HUDEP-2 (cell line): ENCODE measurements at regions not wholly inside any gene's neighbourhood (a gene's known extent, or its start where the extent isn't known, plus 50 kb on each side); places are given as distances from the start of the nearest gene placed in this dataset.

Experiments used
- DNase-seq, 76 experiments: peaks; one replicate each; lab custom pipeline; 2025; ENCODE audit not compliant: unreplicated experiment in 76 of 76; lab: John Stamatoyannopoulos, UW

- DNase-seq = no peak
Observed at GRCh38 chr3:194738254-194739093, 52.8 kb downstream of the FAM43A start.

GRCh38 chr3:194739498-194740284, 54.0 kb downstream of the FAM43A start:
- no peak for DNase-seq

DNA sequence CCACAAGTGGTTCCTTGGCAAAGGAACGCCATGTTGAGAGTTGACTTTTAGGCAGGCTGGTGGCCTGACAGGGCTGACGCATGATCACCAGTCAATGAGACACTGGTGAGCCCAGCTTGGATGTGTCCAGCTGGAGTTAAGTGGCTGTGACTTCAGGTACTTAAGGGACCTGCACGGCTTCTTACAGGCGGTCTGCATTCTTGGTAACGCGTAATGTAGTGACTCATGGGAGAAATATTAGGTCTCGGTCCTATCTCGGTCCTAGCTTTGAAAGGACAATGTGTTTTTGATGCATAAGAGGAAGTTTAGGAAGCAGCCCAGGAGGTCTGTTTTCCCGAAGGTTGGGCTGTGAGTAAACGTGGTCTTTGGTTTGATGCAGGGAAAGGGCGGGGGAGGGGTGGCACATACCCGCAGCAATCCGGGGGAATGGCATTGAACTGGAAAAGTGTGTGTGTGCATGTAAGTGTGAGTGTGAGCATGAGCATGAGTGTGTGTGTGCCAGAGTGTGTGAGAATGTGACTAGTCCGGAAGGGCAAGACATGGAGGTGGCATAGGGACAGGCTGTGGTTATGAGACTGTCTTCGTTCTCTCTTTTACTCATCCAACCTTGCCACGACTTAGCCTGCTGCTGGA, 55.3 kb downstream of the FAM43A start:
- no peak for DNase-seq

DNA sequence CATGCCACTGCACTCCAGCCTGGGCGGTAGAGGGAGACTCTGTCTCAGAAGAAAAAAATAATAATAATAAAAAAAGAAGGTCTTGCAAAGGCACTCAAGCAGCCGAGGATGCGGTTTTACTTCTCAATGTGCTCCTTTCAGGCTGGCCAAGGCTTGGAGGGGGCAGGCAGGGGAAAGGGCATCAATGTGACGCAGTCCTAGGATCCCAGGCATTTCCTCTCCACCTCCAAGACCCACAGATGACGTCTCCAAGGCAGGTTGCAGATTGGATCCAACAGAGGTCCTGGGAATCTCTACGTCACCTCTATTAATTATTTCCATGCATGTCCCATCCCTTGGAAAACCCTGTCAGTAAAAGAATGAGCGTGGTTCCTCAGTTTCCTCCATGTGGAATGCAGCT, 56.2 kb downstream of the FAM43A start:
- no peak for DNase-seq

- DNase-seq = no peak
Observed at GRCh38 chr3:194744826-194745225, 59.1 kb downstream of the FAM43A start.

GRCh38 chr3:194745422-194746184, 59.9 kb downstream of the FAM43A start:
- DNase-seq = no peak

GRCh38 chr3:194748225-194748624, 62.5 kb downstream of the FAM43A start:
- DNase-seq = no peak

DNA sequence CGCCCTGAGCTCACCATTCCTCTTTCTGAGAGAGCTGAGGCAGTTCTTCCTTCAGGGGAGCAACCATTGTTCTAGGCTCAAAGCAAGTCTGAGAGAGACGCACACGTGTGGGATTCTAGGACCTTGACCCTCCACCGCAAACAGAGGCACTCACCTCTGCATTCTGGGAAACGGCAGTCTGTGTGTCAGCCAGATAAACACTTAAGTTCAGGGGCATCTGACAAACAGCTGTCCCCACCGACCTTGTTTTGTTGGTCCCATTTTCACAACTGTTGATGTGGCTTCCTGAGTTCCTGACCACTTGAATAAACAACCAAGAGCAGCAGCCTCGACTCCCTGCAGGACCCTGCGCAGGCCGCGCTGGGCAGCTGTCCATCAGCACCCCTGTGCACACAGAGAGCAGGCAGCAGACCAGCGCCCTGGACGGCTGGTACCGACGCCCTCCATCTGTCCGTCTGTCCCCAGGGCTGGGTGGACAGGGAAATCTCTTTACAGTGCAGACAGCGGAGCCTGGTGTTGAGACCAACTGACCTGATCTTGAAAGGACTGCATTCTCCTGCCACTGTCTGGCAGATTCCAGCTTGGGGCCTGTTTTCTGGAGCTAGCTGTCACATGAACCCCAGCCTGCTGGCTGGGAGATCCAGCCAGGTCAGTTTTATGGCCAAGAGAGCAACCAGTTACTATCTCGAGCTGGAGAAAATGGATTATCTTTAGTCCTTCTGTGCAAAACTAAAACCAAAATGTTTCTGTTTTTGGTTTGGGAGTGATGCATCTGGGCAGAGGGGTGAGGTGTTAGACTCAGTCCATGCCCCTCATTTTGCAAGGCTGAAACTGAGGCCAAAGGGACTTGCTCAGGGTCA, 64.2 kb downstream of the FAM43A start:
- DNase-seq = no peak

DNA sequence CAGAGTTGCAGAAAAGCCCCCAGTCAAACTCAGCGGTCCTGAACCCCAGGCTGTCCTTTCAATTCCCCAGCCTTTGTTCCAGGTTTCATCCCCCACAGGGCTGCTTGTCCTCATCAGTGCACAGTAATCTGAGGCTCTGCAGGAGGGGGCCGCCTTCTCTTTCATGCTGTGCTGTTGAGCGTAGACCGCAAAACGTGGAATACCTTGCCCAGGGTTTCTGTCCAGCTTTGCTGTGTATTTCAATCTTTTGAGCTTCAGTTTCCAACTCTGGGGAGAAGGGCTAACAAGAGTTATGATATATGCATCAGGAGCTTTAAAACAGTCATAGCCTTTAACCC, 64.8 kb downstream of the FAM43A start:
- DNase-seq = no peak

- no peak for DNase-seq
Observed at GRCh38 chr3:194755671-194756459, 70.2 kb downstream of the FAM43A start.

DNA sequence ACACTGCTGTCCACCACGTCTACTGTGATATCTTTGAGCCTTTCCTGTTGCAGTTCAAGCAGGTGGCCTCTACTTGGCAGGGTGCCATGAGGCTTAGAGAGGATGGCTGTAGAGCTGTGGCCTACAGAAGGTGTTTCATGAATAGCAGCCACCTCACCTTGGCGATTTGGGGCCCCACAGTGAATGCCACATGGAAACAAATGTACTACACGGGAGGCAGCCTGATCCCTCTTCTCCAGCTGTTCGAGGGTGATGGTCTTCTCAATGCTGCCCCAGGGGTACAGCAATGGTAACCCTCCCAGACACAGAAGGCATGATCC, 70.7 kb downstream of the FAM43A start:
- no peak for DNase-seq

GRCh38 chr3:194756791-194757325, 71.2 kb downstream of the FAM43A start:
- no peak for DNase-seq

- no peak for DNase-seq
Observed at GRCh38 chr3:194757647-194758061, 72.0 kb downstream of the FAM43A start.

DNA sequence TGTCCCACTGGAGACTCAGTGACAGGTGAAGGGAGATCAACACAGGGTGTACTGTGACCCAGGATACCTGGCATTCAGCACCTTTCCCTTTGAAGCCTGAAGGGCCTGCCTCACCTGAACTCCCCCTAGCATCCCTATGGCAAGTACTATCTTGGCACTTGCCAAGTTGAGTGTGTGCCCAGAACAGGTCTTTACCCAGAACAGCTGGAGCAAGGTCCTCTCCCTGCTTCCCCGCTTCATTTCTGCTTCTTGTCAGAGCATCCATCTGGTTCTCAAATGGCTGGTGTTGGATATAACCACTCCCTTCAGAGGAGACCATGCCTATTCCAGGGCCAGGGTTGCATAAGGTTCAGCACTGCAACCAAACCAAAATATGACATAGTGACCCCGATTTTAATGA, 73.0 kb downstream of the FAM43A start:
- DNase-seq = no peak

DNA sequence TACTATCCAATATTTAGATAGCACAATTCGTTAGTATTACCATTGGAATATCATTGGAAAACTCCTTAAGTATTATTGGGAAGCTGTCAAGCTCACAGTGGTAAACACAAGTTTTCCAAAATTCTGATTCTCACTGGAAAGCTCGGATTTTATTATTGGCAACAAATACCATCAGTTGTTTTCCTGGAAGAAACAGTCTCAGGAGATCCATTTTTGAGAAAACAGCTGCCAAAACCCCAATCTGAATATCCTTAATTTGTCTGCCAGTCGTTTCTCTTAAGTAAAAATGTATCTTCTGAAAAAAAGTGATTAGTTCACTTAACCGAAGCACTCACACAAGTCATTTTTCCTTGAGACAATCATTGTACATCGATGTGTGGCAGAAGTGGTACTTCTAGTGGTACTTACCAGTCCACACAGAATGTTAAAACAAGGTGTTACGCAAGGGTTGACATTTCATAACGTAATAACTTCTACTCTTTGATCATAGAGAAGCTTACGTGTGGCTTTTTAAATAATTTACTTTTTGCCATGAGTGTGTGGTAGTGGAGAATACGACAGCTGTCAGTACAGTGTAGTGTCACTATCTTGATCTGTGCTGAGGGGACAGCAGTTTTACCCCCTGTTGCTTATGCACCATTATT, 74.9 kb downstream of the FAM43A start:
- no peak for DNase-seq

GRCh38 chr3:194761384-194761783, 75.7 kb downstream of the FAM43A start:
- DNase-seq = no peak

DNA sequence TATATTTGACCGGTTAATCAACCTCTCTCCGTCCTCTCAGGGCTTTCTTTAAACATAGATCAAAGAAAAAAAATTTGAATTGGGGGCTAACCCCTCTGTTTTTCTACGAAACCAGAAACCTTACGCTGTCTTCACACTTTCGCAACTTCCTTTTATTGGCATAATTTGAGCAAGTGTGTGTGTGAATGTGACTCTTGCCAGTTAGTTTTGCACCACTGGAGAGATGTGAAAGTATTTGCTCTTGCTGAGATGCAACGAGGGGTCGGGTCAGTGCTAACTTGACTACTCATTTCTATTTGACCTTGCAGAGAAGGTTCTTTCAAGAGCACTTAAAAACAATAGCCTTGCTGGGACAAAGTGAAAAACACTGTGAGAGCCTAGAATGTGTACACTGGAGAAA, 81.2 kb downstream of the FAM43A start:
- no peak for DNase-seq

- no peak for DNase-seq
Observed at GRCh38 chr3:194767446-194768207, 81.9 kb downstream of the FAM43A start.
